Transverse colon (tissue), 4 donors: ENCODE measurements at regions not wholly inside any gene's neighbourhood (a gene's known extent, or its start where the extent isn't known, plus 50 kb on each side); places are given as distances from the start of the nearest gene placed in this dataset.

Experiments
- CTCF ChIP-seq, 5 experiments: fragments of 200-600 bp in 3 of 5; fragments of 450-650 bp in 2 of 5; sonication (generic) in 3 of 5; IDR thresholded peaks; 1 replicate in 2 of 5; 2 replicates in 3 of 5; pipeline ENCODE4 v1.5.1; 2016 to 2017; ENCODE audit warnings: antibody characterized with exemption in 5 of 5, inconsistent platforms in 3 of 5, mild to moderate bottlenecking in 2 of 5, moderate library complexity in 1 of 5
- POLR2A ChIP-seq: fragments of 450-650 bp; IDR thresholded peaks from one replicate; pipeline ENCODE4 v1.6.1; 2016; ENCODE audit warnings: antibody characterized with exemption, mild to moderate bottlenecking, moderate library complexity
- POLR2AphosphoS5 ChIP-seq, 3 donors: sonication (generic); formaldehyde crosslinking; IDR thresholded peaks; one replicate each; pipeline ENCODE4 v1.6.1; 2016; ENCODE audit warnings: antibody characterized with exemption in 3 of 3

GRCh38 chr18:66168685-66169235, 417.9 kb downstream of the CDH7 start:
- TF ChIP-seq CTCF (IDR thresholded peaks at IDR 0.05): no peak
- TF ChIP-seq POLR2A: no peak
- no peak for TF ChIP-seq POLR2AphosphoS5 (IDR thresholded peaks at IDR 0.05)
